NB4 (cell line): ENCODE measurements at regions not wholly inside any gene's neighbourhood (a gene's known extent, or its start where the extent isn't known, plus 50 kb on each side); places are given as distances from the start of the nearest gene placed in this dataset.

Experiments used
- POLR2A ChIP-seq: IDR thresholded peaks from 2 replicates; pipeline ENCODE4 v1.6.1; 2011; ENCODE audit warnings: mild to moderate bottlenecking; ENCODE audit not compliant: insufficient read length; ENCODE audit errors: extremely low read depth
- TF ChIP-seq, protein P1 (sequence below): IDR thresholded peaks from one replicate; pipeline ENCODE4 v1.5.1; 2012; ENCODE audit warnings: low read depth, low read length

DNA sequence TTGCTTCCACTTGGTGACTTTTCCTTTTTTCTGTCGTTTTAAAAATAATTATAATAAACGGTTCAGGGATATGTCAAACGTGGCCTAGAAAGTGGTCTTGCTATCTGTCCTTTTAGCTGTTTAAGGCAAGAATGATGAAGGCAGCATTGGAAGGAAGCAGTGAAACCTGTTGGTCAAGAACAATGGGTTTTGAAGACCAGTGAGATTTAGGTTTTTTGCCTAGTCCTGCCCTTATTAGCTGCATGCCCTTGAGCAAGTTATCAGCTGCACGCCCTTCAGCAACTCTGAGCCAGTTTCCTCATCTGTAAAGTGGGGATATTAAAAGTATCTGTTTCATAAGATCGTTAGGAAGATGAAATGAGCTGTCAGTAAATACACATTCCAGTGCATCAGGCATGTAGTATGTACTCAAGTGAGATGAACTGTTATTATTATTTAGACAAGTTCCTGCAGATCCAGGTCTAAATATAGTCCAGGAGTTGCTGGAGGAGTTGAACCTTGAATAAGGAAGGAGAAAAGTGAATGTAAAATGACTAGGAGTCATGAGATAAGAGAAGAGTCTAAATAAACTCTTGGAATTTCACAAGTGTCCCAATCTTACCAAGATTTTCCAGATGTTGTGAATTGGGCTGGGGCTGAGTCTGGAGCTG, 90.8 kb upstream of the HSD17B12 start:
- TF ChIP-seq, protein P1, sequence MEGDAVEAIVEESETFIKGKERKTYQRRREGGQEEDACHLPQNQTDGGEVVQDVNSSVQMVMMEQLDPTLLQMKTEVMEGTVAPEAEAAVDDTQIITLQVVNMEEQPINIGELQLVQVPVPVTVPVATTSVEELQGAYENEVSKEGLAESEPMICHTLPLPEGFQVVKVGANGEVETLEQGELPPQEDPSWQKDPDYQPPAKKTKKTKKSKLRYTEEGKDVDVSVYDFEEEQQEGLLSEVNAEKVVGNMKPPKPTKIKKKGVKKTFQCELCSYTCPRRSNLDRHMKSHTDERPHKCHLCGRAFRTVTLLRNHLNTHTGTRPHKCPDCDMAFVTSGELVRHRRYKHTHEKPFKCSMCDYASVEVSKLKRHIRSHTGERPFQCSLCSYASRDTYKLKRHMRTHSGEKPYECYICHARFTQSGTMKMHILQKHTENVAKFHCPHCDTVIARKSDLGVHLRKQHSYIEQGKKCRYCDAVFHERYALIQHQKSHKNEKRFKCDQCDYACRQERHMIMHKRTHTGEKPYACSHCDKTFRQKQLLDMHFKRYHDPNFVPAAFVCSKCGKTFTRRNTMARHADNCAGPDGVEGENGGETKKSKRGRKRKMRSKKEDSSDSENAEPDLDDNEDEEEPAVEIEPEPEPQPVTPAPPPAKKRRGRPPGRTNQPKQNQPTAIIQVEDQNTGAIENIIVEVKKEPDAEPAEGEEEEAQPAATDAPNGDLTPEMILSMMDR, result no peak
- no peak for TF ChIP-seq POLR2A
